WI38 (cell line): ENCODE measurements at regions not wholly inside any gene's neighbourhood (a gene's known extent, or its start where the extent isn't known, plus 50 kb on each side); places are given as distances from the start of the nearest gene placed in this dataset.

Source experiments
- H3K4me3 ChIP-seq: 2 replicates; pipeline ENCODE4 v1.5.1; 2011; ENCODE audit warnings: low read depth, mild to moderate bottlenecking, control low read depth, low read length
- TF ChIP-seq, protein P1 (sequence below): IDR thresholded peaks from 2 replicates; pipeline ENCODE4 v1.5.1; 2012; ENCODE audit warnings: low read depth, mild to moderate bottlenecking, control low read depth, low read length

DNA sequence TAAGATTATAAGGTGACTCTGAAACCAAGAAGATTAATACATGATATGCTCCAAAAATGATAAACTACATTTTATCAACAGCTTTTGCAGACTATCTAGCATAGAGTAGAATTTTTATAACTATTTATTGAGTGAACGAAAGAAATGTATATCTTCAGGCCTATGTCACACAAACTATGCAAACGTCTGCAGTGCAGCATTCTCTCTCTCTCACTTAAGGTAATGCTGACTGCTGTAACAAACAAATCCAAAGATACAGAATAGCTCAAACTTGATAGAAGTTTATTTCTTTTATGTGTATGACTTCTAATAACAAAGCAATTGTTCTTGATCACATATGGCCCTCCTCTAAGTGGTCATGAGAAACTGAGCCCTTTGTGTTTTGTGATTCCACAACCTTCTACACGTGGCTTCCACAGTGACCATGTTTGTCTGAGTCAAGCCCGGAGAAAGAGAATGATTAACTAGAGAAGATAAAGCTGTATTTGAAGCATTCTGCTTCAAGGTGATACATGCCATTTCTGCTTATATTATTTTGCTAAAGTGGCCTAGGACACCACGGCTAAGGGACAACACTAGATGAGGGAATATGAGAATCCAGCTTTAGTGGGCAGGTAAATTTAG, 1352.7 kb upstream of the TMEM132C start:
- TF ChIP-seq, protein P1, sequence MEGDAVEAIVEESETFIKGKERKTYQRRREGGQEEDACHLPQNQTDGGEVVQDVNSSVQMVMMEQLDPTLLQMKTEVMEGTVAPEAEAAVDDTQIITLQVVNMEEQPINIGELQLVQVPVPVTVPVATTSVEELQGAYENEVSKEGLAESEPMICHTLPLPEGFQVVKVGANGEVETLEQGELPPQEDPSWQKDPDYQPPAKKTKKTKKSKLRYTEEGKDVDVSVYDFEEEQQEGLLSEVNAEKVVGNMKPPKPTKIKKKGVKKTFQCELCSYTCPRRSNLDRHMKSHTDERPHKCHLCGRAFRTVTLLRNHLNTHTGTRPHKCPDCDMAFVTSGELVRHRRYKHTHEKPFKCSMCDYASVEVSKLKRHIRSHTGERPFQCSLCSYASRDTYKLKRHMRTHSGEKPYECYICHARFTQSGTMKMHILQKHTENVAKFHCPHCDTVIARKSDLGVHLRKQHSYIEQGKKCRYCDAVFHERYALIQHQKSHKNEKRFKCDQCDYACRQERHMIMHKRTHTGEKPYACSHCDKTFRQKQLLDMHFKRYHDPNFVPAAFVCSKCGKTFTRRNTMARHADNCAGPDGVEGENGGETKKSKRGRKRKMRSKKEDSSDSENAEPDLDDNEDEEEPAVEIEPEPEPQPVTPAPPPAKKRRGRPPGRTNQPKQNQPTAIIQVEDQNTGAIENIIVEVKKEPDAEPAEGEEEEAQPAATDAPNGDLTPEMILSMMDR: no peak
- H3K4me3 ChIP-seq: no peak overlapping the region

DNA sequence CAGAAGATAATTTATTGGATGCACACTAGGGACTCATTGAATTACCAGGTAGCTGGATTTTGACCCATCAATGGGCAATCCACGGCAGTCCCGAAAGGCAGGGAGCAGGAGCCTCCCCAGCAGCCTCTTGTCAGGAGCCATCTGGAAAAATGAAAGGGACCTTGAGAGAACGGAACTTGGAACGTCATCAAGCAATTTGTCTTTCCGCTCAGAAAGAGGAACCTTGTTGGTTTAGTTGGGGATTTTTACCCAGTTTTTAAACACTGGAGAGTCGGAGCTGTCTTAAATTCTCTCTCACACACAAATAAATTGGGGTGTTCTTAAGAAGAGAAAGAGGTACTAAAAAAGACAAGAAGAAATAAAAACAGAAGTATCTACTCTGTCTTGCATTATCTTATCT, 1351.7 kb upstream of the TMEM132C start:
- H3K4me3 ChIP-seq: no peak overlapping the region
- TF ChIP-seq, protein P1: no peak

DNA sequence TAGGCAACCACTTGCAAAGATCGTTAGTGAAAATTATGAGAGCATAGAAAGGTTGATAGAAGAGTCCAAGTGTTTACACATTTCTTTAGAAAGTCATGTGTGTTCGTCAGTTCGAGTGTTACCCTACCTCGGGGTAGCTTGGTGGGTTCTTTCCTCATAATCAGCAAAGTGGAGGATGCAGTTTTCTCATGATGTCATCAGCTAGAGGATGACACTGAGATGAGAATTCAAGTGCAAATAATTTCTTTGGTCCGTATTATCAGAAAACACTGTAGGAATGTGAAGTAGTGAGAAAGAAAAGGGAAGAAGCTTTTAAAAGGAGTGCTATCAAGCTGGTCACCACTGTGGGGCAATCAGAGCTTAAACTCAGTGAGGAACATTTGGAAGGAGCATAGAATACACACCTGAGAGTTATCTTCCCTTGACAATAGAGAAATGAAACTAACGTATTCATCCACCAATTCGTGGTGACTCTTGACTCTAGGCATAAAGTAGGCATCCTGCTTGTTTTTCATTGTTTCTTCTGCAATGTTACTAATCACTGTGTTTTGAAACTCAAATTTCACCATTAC, 1340.9 kb upstream of the TMEM132C start:
- H3K4me3 ChIP-seq: no peak overlapping the region
- TF ChIP-seq, protein P1: no peak

DNA sequence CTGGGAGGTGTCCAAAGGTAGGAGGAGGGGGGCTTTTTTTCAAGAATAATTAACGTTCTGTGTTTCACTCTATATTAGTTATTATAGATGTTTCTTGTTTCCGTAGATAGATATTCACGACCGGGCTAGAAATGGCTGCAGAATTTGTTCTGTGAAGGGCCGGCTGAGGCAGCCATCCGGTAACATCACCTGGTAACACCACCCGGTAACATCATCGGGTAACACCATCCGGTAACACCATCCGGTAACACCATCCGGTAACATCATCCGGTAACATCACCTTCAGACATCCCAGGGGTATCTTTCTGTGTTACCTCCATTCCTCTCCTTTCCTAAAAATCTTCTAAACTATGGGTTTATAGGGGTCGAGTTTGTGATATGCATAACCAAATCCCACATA, 1336.7 kb upstream of the TMEM132C start:
- no peak overlapping the region for H3K4me3 ChIP-seq
- TF ChIP-seq, protein P1: no peak

DNA sequence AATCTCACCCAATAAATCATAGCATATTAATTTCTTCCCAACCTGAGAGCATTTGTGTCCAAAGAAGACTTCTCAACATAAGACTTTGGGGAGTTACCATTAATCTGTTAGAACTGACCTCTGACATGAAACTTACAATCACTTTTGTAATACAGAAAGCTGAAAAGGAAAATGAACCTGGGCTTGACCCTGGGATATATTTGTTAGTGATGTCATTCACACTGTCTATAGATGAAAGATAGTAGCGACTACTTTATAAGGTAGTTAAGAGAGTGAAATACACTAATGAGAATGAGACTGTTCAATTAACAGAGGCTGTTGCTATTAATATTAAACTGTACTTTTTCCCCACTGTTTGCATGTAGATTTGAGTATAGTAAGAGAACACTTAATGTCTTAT, 1334.8 kb upstream of the TMEM132C start:
- no peak overlapping the region for H3K4me3 ChIP-seq
- TF ChIP-seq, protein P1: no peak

DNA sequence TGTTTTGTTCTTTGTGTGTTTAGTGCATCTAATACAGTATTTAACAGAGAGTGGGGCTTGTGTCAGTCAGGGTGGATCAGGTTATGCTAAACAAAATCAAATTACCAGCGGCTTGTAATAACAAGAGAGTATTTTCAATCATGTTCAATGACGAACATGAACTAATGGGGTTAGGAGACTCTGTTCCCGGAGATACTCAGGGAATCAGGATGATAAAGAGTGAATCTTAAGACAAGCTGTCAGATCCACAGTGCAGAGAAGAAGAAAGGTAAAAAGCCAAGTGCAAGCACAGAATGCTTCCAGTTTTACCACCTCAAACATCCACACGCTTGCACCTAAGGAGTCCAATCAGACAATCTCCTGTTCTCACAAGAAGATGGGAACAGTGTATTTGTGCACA, 1331.5 kb upstream of the TMEM132C start:
- TF ChIP-seq, protein P1: no peak
- no peak overlapping the region for H3K4me3 ChIP-seq

DNA sequence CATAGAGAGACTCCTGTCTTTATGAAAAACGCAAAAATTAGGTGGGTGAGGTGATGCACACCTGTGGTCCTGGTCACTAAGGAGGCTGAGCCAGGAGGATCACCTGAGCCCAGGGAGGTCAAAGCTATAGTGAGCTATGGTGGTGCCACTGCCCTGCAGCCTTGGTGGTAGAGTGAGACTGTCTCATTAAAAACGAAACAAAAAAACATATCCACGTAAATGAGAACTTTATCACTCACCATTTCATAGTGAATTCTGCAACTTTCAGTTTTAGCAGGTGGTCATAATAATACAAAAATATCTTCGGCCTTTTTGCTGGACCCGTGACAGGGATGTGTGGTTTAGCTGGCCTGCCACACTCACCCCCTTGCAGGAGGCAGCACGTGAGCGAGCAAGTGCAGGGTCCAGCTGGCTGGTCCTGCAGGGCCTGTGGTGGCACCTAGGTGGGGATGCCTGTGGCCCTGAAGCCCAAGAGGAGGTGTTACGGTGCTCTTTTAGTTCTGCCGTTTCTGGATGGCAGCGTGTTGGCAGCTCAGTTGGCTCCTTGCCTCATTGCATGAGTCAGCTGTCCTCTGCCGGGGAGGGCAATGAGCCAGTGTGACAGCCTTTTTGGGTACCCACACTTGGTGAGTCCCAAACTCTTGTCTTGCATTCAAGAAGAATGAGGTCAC, 1330.7 kb upstream of the TMEM132C start:
- TF ChIP-seq, protein P1: no peak
- no peak overlapping the region for H3K4me3 ChIP-seq
